GM12878 (cell line): ENCODE measurements at regions not wholly inside any gene's neighbourhood (a gene's known extent, or its start where the extent isn't known, plus 50 kb on each side); places are given as distances from the start of the nearest gene placed in this dataset.

Experiments
- BHLHE40 ChIP-seq, 2 experiments: fragments of 450-650 bp in 1 of 2; IDR thresholded peaks; 2 replicates each; pipeline ENCODE4 v1.6.1; 2011 to 2017; ENCODE audit warnings: low read depth in 2 of 2, borderline replicate concordance in 1 of 2, improper control_type of control experiment in 1 of 2, low read length in 1 of 2, mild to moderate bottlenecking in 1 of 2
- CBX5 ChIP-seq: sonication (generic); IDR thresholded peaks from 2 replicates; pipeline ENCODE4 v1.6.1; 2016; ENCODE audit warnings: low read depth, moderate library complexity, mild to moderate bottlenecking, inconsistent platforms
- GABPA ChIP-seq: IDR thresholded peaks from 2 replicates; pipeline ENCODE4 v1.6.1; 2014; ENCODE audit warnings: antibody characterized with exemption, low read depth, mild to moderate bottlenecking, inconsistent platforms
- TF ChIP-seq, protein P1 (sequence below): IDR thresholded peaks from 2 replicates; pipeline ENCODE4 v1.6.1; 2012; ENCODE audit warnings: low read depth, low read length, improper control_type of control experiment
- TF ChIP-seq, protein P2 (sequence below), 3 experiments: IDR thresholded peaks in 2 of 3; conservative IDR thresholded peaks in 1 of 3; 2 replicates each; pipeline ENCODE4 v1.5.1; 2011; ENCODE audit warnings: low read depth in 3 of 3, low read length in 3 of 3, mild to moderate bottlenecking in 3 of 3, control low read depth in 2 of 3, moderate library complexity in 2 of 3, inconsistent platforms in 1 of 3, mixed read lengths in 1 of 3; ENCODE audit not compliant: control insufficient read depth in 2 of 3, insufficient read depth in 1 of 3; ENCODE audit errors: extremely low read depth in 1 of 3

- TF ChIP-seq CBX5 (no peak), BHLHE40 (IDR thresholded peaks at IDR 0.05; ENCODE audit: borderline replicate concordance in 1 of 2, low read depth in 2 of 2, low read length in 1 of 2) (no peak), GABPA (no peak)
- TF ChIP-seq, protein P1, sequence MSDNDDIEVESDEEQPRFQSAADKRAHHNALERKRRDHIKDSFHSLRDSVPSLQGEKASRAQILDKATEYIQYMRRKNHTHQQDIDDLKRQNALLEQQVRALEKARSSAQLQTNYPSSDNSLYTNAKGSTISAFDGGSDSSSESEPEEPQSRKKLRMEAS: no peak
- TF ChIP-seq, protein P2, sequence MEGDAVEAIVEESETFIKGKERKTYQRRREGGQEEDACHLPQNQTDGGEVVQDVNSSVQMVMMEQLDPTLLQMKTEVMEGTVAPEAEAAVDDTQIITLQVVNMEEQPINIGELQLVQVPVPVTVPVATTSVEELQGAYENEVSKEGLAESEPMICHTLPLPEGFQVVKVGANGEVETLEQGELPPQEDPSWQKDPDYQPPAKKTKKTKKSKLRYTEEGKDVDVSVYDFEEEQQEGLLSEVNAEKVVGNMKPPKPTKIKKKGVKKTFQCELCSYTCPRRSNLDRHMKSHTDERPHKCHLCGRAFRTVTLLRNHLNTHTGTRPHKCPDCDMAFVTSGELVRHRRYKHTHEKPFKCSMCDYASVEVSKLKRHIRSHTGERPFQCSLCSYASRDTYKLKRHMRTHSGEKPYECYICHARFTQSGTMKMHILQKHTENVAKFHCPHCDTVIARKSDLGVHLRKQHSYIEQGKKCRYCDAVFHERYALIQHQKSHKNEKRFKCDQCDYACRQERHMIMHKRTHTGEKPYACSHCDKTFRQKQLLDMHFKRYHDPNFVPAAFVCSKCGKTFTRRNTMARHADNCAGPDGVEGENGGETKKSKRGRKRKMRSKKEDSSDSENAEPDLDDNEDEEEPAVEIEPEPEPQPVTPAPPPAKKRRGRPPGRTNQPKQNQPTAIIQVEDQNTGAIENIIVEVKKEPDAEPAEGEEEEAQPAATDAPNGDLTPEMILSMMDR (IDR thresholded peaks at IDR 0.05 in 2 of 3, conservative IDR thresholded peaks at IDR 0.05 in 1 of 3; ENCODE audit: control insufficient read depth in 2 of 3, extremely low read depth in 1 of 3, insufficient read depth in 1 of 3, low read depth in 3 of 3, low read length in 3 of 3): no peak
These were observed 164.9 kb upstream of the PAPPA start for GRCh38 chr9:115988701-115989100.
